Left ventricle myocardium inferior (tissue), 1 donor: ENCODE measurements at regions not wholly inside any gene's neighbourhood (a gene's known extent, or its start where the extent isn't known, plus 50 kb on each side); places are given as distances from the start of the nearest gene placed in this dataset.
A peak's percentile ranks its signal among the peaks of the same experiment; 100 is the strongest.
"Not testable (repeated sequence)": the region's sequence is repeated elsewhere in the genome, so short reads cannot be mapped to it uniquely, and the experiment has no call there.

Source experiments
- DNase-seq: peaks from one replicate; pipeline ENCODE4 v3.0.0-alpha.2; 2020
- H3K27ac ChIP-seq: fragments of 200-600 bp; replicated peaks from 2 replicates; pipeline ENCODE4 v1.8.0; 2021
- H3K27me3 ChIP-seq: fragments of 200-600 bp; 2 replicates; pipeline ENCODE4 v1.8.0; 2021; ENCODE audit warnings: low read depth
- H3K36me3 ChIP-seq: fragments of 200-600 bp; 2 replicates; pipeline ENCODE4 v1.8.0; 2021
- H3K4me1 ChIP-seq: fragments of 200-600 bp; 2 replicates; pipeline ENCODE4 v1.8.0; 2021
- H3K4me3 ChIP-seq: fragments of 200-600 bp; 2 replicates; pipeline ENCODE4 v1.8.0; 2021; ENCODE audit warnings: mild to moderate bottlenecking, moderate library complexity
- H3K9me3 ChIP-seq: fragments of 200-600 bp; replicated peaks from 2 replicates; pipeline ENCODE4 v1.8.0; 2021
- intact Hi-C: fragments of 100-400 bp; cut with micrococcal nuclease; formaldehyde crosslinking; loops from one replicate; pipeline ENCODE4 v1.11.0; 2022
- donor health status: DM: no; HTN: yes; CAD: no; lungs with severe emphysema.

GRCh38 chr15:85255502-85255901 is 124.9 kb upstream of the AKAP13 start:
- H3K4me3 ChIP-seq, H3K9me3 ChIP-seq, DNase-seq, H3K36me3 ChIP-seq, H3K27me3 ChIP-seq, intact Hi-C loops, H3K27ac ChIP-seq: not testable (repeated sequence)
- peaks cover 23% of the 10 kb centered on the region for H3K4me1 ChIP-seq

GRCh38 chr15:85256009-85256997 is 124.1 kb upstream of the AKAP13 start:
- H3K9me3 ChIP-seq, H3K27me3 ChIP-seq, H3K4me3 ChIP-seq, H3K36me3 ChIP-seq, intact Hi-C loops: not testable (repeated sequence)
- H3K27ac ChIP-seq, result peak overlapping the region; percentile 63
- DNase-seq, result peak; percentile 78
- H3K4me1 ChIP-seq, result peaks cover 23% of the 10 kb centered on the region

- H3K27me3 ChIP-seq, intact Hi-C loops, H3K9me3 ChIP-seq, H3K36me3 ChIP-seq, H3K4me3 ChIP-seq, H3K27ac ChIP-seq, DNase-seq: not testable (repeated sequence)
- H3K4me1 ChIP-seq, result peaks cover 22% of the 10 kb centered on the region
Observed at GRCh38 chr15:85258062-85258445, 122.3 kb upstream of the AKAP13 start.

GRCh38 chr15:85258559-85259209 is 121.7 kb upstream of the AKAP13 start:
- DNase-seq, intact Hi-C loops, H3K9me3 ChIP-seq, H3K27me3 ChIP-seq, H3K27ac ChIP-seq, H3K36me3 ChIP-seq, H3K4me3 ChIP-seq: not testable (repeated sequence)
- H3K4me1 ChIP-seq, result peaks cover 16% of the 10 kb centered on the region

GRCh38 chr15:85260526-85260925 is 119.9 kb upstream of the AKAP13 start:
- DNase-seq, H3K36me3 ChIP-seq, H3K9me3 ChIP-seq, H3K27ac ChIP-seq, intact Hi-C loops, H3K4me3 ChIP-seq, H3K27me3 ChIP-seq: not testable (repeated sequence)
- H3K4me1 ChIP-seq, result peaks cover 13% of the 10 kb centered on the region

- H3K27ac ChIP-seq, intact Hi-C loops, H3K4me3 ChIP-seq, DNase-seq, H3K36me3 ChIP-seq, H3K27me3 ChIP-seq, H3K4me1 ChIP-seq, H3K9me3 ChIP-seq: not testable (repeated sequence)
Observed at GRCh38 chr15:85262461-85263055, 117.8 kb upstream of the AKAP13 start.

- H3K9me3 ChIP-seq, DNase-seq, H3K27ac ChIP-seq, H3K4me3 ChIP-seq, intact Hi-C loops, H3K4me1 ChIP-seq, H3K27me3 ChIP-seq, H3K36me3 ChIP-seq: not testable (repeated sequence)
Observed at GRCh38 chr15:85263842-85264440, 116.5 kb upstream of the AKAP13 start.

GRCh38 chr15:85264614-85265190 is 115.7 kb upstream of the AKAP13 start:
- DNase-seq, intact Hi-C loops, H3K27me3 ChIP-seq, H3K4me3 ChIP-seq, H3K4me1 ChIP-seq, H3K27ac ChIP-seq, H3K36me3 ChIP-seq, H3K9me3 ChIP-seq: not testable (repeated sequence)

- intact Hi-C loops, H3K27me3 ChIP-seq, H3K36me3 ChIP-seq, H3K9me3 ChIP-seq, H3K4me1 ChIP-seq, DNase-seq, H3K27ac ChIP-seq, H3K4me3 ChIP-seq: not testable (repeated sequence)
Observed at GRCh38 chr15:85267158-85267857, 113.1 kb upstream of the AKAP13 start.
